HL-60 (cell line): ENCODE measurements at regions not wholly inside any gene's neighbourhood (a gene's known extent, or its start where the extent isn't known, plus 50 kb on each side); places are given as distances from the start of the nearest gene placed in this dataset.
"Not testable (repeated sequence)": the region's sequence is repeated elsewhere in the genome, so short reads cannot be mapped to it uniquely, and the experiment has no call there.

Experiments used
- DNase-seq, 2 experiments: peaks; one replicate each; pipeline ENCODE4 v3.0.0-alpha.2; 2010 to 2020; ENCODE audit warnings: low read depth in 1 of 2, low spot score in 1 of 2
- H3K27ac ChIP-seq: fragments of 250-450 bp; sonication (Bioruptor Pico); replicated peaks from 2 replicates; pipeline ENCODE4 v1.5.1; 2020; ENCODE audit warnings: mild to moderate bottlenecking, moderate library complexity
- H3K27me3 ChIP-seq: fragments of 250-450 bp; sonication (Bioruptor Pico); 2 replicates; pipeline ENCODE4 v1.5.1; 2021; ENCODE audit warnings: mild to moderate bottlenecking, moderate library complexity; ENCODE audit not compliant: insufficient read depth, poor library complexity, severe bottlenecking
- H3K4me3 ChIP-seq: replicated peaks from 2 replicates; pipeline ENCODE4 v1.5.1; 2011; ENCODE audit warnings: mild to moderate bottlenecking, control low read depth, low read length; ENCODE audit not compliant: insufficient read depth
- GABPA ChIP-seq: IDR thresholded peaks from 2 replicates; pipeline ENCODE4 v1.6.1; 2012; ENCODE audit warnings: low read depth
- POLR2AphosphoS5 ChIP-seq: IDR thresholded peaks from 2 replicates; pipeline ENCODE4 v1.6.1; 2012; ENCODE audit warnings: low read depth
- SPI1 ChIP-seq: IDR thresholded peaks from 2 replicates; pipeline ENCODE4 v1.6.1; 2012; ENCODE audit warnings: low read depth, mild to moderate bottlenecking, borderline replicate concordance
- TF ChIP-seq, protein P1 (sequence below): IDR thresholded peaks from 2 replicates; pipeline ENCODE4 v1.6.1; 2012; ENCODE audit warnings: low read depth; ENCODE audit not compliant: insufficient replicate concordance
- TF ChIP-seq, protein P2 (sequence below): IDR thresholded peaks from one replicate; pipeline ENCODE4 v1.5.1; 2011; ENCODE audit warnings: low read length, control low read depth, inconsistent platforms; ENCODE audit not compliant: insufficient read depth

DNA sequence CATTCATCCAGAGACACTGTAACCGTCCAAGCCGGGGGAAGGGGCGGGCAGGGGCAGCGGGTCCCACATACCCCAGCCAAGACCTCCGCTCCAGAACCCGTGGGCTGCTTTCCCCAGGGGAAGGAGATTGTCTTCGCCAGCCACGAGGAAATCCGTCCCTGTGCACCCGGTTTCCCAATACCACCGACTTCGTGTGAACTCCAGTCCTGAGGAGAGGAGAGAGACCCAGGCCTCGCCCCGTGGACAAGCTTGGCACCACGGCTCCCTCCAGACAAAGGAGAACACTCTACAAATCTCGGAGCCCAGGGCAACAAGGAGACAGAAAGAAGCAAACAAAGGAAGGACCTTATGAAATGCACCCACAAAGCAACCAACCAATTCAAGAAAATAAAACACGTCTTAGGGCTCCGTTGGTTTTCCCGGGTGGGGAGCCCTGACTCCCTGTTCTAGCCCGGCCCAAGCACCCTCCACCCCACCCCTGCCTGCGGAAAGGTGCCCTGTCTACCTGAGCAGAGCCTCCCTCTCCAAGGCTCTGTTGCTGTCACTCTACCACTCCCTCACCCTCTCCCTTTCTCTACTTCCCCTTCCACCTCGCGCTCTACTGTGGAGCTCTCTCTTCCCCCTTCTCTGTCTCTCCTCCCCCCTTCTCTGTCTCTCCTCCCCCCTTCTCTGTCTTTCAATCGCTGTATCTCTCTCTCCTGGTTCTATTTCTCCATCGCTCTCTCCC is 1382.8 kb upstream of the DEFB115 start:
- H3K27me3 ChIP-seq: no peaks in the 10 kb centered on the region
- no peak overlapping the region for H3K4me3 ChIP-seq
- DNase-seq: no peak
- TF ChIP-seq, protein P1, sequence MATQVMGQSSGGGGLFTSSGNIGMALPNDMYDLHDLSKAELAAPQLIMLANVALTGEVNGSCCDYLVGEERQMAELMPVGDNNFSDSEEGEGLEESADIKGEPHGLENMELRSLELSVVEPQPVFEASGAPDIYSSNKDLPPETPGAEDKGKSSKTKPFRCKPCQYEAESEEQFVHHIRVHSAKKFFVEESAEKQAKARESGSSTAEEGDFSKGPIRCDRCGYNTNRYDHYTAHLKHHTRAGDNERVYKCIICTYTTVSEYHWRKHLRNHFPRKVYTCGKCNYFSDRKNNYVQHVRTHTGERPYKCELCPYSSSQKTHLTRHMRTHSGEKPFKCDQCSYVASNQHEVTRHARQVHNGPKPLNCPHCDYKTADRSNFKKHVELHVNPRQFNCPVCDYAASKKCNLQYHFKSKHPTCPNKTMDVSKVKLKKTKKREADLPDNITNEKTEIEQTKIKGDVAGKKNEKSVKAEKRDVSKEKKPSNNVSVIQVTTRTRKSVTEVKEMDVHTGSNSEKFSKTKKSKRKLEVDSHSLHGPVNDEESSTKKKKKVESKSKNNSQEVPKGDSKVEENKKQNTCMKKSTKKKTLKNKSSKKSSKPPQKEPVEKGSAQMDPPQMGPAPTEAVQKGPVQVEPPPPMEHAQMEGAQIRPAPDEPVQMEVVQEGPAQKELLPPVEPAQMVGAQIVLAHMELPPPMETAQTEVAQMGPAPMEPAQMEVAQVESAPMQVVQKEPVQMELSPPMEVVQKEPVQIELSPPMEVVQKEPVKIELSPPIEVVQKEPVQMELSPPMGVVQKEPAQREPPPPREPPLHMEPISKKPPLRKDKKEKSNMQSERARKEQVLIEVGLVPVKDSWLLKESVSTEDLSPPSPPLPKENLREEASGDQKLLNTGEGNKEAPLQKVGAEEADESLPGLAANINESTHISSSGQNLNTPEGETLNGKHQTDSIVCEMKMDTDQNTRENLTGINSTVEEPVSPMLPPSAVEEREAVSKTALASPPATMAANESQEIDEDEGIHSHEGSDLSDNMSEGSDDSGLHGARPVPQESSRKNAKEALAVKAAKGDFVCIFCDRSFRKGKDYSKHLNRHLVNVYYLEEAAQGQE: no peak
- TF ChIP-seq, protein P2, sequence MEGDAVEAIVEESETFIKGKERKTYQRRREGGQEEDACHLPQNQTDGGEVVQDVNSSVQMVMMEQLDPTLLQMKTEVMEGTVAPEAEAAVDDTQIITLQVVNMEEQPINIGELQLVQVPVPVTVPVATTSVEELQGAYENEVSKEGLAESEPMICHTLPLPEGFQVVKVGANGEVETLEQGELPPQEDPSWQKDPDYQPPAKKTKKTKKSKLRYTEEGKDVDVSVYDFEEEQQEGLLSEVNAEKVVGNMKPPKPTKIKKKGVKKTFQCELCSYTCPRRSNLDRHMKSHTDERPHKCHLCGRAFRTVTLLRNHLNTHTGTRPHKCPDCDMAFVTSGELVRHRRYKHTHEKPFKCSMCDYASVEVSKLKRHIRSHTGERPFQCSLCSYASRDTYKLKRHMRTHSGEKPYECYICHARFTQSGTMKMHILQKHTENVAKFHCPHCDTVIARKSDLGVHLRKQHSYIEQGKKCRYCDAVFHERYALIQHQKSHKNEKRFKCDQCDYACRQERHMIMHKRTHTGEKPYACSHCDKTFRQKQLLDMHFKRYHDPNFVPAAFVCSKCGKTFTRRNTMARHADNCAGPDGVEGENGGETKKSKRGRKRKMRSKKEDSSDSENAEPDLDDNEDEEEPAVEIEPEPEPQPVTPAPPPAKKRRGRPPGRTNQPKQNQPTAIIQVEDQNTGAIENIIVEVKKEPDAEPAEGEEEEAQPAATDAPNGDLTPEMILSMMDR: no peak
- TF ChIP-seq POLR2AphosphoS5 (no peak), GABPA (no peak), SPI1 (no peak)
- H3K27ac ChIP-seq: no peak overlapping the region

DNA sequence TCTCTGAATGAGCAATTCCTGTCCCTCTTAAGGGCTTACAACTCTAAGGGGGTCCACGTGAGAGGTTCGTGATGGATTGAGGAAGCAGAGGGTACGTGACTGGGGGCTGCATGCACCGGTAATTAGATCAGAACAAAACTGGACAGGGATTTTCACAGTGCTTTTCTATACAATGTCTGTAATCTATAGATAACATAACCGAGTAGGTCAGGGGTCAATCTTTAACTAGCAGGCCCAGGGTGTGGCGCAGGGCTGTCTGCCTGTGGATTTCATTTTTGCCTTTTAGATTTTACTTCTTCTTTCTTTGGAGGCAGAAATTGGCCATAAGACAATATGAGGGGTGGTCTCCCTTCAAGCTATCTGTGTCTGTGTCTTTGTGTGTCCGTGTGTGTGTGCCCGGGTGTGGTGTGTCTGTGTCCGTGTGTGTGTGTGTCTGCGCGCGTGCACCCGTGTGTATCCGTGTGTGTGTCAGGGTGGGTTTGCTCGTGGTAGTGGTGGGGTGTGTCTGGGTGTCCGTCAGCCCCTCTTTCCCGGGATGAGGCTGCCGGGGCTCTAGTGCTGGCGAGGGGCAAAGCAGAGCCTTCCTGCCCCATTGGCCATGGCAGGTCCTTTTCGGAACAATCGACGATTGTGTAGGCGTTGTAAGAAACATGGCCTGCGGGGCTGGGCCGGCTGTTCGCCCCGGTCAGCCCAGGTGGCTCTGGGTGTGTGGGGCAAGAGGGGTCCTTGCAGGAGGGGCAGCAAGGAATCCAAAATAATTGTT is 1382.0 kb upstream of the DEFB115 start:
- H3K27ac ChIP-seq, DNase-seq, H3K27me3 ChIP-seq, H3K4me3 ChIP-seq: not testable (repeated sequence)

DNA sequence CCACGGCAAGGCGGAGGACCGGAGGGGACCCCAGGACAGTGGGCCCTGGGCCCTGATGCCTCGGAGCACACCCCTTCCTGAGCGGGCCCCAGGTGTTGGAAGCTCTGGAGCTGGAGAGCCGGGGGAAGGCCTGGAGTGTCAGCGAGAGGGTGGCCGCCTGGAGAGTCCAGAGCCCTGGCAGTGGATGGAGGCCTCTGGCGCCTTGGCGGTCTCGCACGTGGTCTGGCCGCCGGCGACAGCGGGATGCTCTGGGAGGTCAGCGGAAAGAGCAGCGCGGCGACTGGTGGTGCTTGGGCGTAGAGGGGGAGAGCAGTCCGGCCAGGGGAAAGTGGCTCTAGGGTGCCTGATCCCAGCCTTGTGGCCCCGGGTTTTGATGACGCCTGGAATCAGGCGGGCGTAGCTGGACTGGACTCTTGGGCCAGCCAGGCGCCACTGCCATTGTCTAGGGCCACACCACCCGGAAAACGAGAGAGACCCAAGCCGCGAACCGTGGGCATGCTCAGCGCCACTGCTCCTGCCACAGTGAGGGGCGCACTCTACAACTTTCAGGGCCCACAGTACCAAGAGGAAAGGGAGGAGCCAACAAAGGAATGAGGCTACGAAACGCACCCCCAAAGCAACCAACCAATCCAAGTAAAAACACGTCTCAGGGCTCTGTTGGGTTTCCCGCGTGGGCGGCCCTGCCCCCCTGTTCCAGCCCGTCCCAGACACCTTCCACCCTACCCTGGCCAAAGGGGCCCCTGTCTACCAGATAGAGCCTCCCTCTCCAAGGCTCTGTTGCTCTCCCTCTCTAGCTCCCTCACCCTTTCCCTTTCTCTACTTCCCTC is 1381.2 kb upstream of the DEFB115 start:
- not testable (repeated sequence) for H3K4me3 ChIP-seq, H3K27me3 ChIP-seq, H3K27ac ChIP-seq, DNase-seq

DNA sequence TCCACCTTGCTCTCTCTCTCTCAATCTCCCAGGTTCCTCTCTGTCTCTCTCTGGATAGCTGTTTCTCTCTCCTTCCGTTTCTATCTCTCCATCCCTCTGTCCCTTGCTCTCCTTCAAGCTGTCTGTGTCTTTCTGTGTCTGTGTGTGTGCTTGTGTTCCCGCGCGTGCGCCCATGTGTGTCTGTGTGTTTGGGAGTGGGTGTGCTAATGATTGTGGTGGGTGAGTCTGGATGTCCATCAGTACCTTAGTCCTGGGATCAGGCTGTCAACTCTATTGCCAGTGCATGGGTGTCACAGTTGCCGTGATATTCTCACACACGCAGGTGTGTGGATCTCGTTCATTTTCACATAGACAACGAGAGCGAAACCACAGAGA is 1380.6 kb upstream of the DEFB115 start:
- no peak for DNase-seq
- Histone ChIP-seq H3K4me3 (no peak overlapping the region), H3K27me3 (no peaks in the 10 kb centered on the region), H3K27ac (no peak overlapping the region)
- TF ChIP-seq, protein P2: no peak
- TF ChIP-seq GABPA: no peak
- no peak for TF ChIP-seq SPI1
- TF ChIP-seq POLR2AphosphoS5: no peak
- TF ChIP-seq, protein P1: no peak

DNA sequence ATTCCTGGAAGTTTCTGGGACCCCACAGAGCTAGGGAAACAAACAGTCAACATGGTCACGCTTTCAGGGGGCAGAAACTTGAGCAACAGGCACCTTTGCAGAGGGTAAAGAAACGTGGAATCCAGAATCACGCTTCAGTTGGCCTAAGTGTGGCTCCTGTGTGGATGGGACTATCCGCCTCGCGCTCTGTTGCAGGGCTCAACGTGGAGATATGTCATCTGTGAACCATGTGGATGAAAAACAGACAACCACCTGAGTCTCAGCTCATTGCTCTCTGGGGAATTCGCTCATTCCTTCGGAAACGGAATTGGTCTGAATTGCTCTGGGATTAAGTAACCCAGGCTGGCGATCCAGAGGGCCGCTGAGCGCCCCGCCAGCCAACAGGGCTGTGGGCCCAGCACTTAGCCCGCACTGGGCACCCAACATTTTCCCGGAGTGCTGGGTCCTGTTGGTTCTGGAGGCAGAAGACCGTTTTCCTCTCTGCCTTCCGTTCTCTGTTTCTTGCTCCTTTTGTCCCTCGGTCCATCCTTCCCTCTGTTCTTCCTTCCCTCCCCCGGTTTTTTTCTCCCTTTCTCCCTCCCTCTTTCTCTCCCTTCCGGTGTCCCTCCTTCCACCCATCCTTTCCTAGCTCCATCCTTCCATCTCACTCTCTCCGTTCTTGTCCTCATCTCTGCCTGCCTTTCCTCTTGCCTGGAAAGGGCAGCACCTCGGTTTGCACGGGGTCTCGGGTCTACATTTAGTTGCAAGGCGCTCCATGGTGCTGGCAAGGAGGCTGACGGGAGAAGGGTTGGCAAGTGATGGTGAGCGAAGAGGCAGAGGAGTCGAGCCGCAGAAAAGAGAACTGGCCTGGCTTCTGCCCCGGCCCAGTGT is 1379.8 kb upstream of the DEFB115 start:
- H3K4me3 ChIP-seq, DNase-seq, H3K27ac ChIP-seq, H3K27me3 ChIP-seq: not testable (repeated sequence)
